Psoas muscle (tissue), 7 donors: ENCODE measurements at regions not wholly inside any gene's neighbourhood (a gene's known extent, or its start where the extent isn't known, plus 50 kb on each side); places are given as distances from the start of the nearest gene placed in this dataset.
A peak's percentile ranks its signal among the peaks of the same experiment; 100 is the strongest.
"Not testable (repeated sequence)": the region's sequence is repeated elsewhere in the genome, so short reads cannot be mapped to it uniquely, and the experiment has no call there.

ENCODE experiments used
- ATAC-seq, 4 donors: fragments of 200-7000 bp; cut with Tn5 transposase; one replicate each; pipeline ENCODE4 v1.9.1; 2020; ENCODE audit warnings: moderate library complexity in 3 of 4, mild to moderate bottlenecking in 2 of 4
- DNase-seq, 2 donors: peaks; one replicate each; pipeline ENCODE4 v3.0.0-alpha.2; 2020
- H3K27ac ChIP-seq: fragments of 200-600 bp; one replicate; pipeline ENCODE4 v1.8.0; 2022
- H3K27me3 ChIP-seq, 3 donors: fragments of 200-600 bp in 1 of 3; one replicate each; pipeline versions ENCODE4 v1.6.1 to v1.8.0; 2013 to 2022; ENCODE audit warnings: low read length in 2 of 3, mild to moderate bottlenecking in 2 of 3, moderate library complexity in 1 of 3; ENCODE audit not compliant: insufficient read depth in 3 of 3
- H3K36me3 ChIP-seq, 2 donors: fragments of 200-600 bp in 1 of 2; one replicate each; pipeline versions ENCODE4 v1.6.1 to v1.8.0; 2013 to 2022; ENCODE audit warnings: low read depth in 1 of 2, mild to moderate bottlenecking in 1 of 2, moderate library complexity in 1 of 2; ENCODE audit not compliant: insufficient read depth in 1 of 2
- H3K4me1 ChIP-seq: fragments of 200-600 bp; one replicate; pipeline ENCODE4 v1.8.0; 2022
- H3K4me3 ChIP-seq: fragments of 200-600 bp; one replicate; pipeline ENCODE4 v1.8.0; 2022; ENCODE audit warnings: mild to moderate bottlenecking
- H3K9me3 ChIP-seq: fragments of 200-600 bp; one replicate; pipeline ENCODE4 v1.8.0; 2022
- CTCF ChIP-seq: fragments of 200-600 bp; IDR thresholded peaks from one replicate; pipeline ENCODE4 v1.8.0; 2022; ENCODE audit warnings: antibody characterized with exemption
- WGBS, 3 donors: extraction: QIAGEN DNeasy Blood & Tissue Kit; methylation state at CpG; one replicate each; pipeline versions ENCODE4 v1.1.6 to v1.1.7; 2013; 5-methylcytosine and 5-hydroxymethylcytosine counted together
- intact Hi-C, 2 donors: fragments of 100-400 bp; cut with DNase I; formaldehyde crosslinking; loops; one replicate each; pipeline versions ENCODE4 v1.11.0 to v1.14.2; 2022
- donor health status: healthy with polysubstance abuse.
- donor health status: DM: no; HTN: no; CAD: no; lungs with moderate emphysema.
- donor health status: Bipolar disorder and iron deficiency.
- donor health status: healthy.
- donor health status: DM: yes; HTN: yes; CAD: no.
- donor health status: DM: no; HTN: no; CAD: no.
- donor health status: DM: yes; HTN: yes; CAD: no.

DNA sequence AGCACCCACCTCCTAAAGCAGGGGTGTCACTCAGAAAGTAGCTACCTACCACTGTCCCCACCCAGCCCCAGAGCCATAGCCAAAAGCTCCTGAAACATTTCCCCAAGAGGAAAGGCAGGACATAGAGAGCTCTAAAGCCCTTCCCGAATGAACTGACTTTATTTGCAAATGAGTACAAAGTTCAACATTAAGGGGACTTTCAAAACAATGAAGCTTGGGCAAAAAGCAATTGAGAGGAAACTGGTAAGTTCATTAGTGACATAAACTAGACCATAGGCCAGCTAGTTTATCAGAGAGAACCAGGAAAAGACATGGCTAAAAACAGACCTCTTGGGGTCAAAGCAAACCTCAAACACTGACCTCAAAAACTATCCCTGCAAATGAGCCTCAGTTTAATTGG, 72.7 kb downstream of the IGLL5 start:
- DNase-seq, result no peak
- Histone ChIP-seq H3K4me1 (no peaks in the 10 kb centered on the region), H3K4me3 (no peak overlapping the region), H3K27me3 (peaks cover 0 to 12% (median 0%) of the 10 kb centered on the region in 3 donors), H3K36me3 (no peaks in the 10 kb centered on the region), H3K27ac (no peak overlapping the region), H3K9me3 (peaks cover 7% of the 10 kb centered on the region)
- TF ChIP-seq CTCF, result no peak
- intact Hi-C loops, result loop anchor here in 1 of 2 donors (1.0 kb wide), 1 partner anchor 164 kb away; no protein-coding TSS in a partner anchor
- 50 to 71% (median 58%) methylated on average over 1 of the region's 1 CpG for WGBS, 3 donors
- ATAC-seq, result peak in 1 of 4 donors; percentile 38

- no peak for ATAC-seq
- no peak for TF ChIP-seq CTCF
- H3K27ac ChIP-seq, result no peak overlapping the region
- no peak overlapping the region for H3K4me3 ChIP-seq
- peaks cover 7% of the 10 kb centered on the region for H3K9me3 ChIP-seq
- H3K36me3 ChIP-seq, result no peaks in the 10 kb centered on the region
- intact Hi-C loops, result no loop called here
- H3K4me1 ChIP-seq, result no peaks in the 10 kb centered on the region
- peaks cover 0 to 15% (median 0%) of the 10 kb centered on the region in 3 donors for H3K27me3 ChIP-seq
- 94 to 100% (median 95%) methylated on average over 1 of the region's 1 CpG for WGBS, 3 donors
- DNase-seq, result no peak
These were observed 74.0 kb downstream of the IGLL5 start for GRCh38 chr22:22961574-22961973.

- Histone ChIP-seq H3K4me3 (no peak overlapping the region), H3K27ac (no peak overlapping the region), H3K4me1 (no peaks in the 10 kb centered on the region), H3K9me3 (peaks cover 7% of the 10 kb centered on the region), H3K27me3 (peaks cover 0 to 24% (median 0%) of the 10 kb centered on the region in 3 donors), H3K36me3 (no peaks in the 10 kb centered on the region)
- intact Hi-C loops, result no loop called here
- no peak for TF ChIP-seq CTCF
- ATAC-seq, result no peak
- DNase-seq, result no peak
- 41 to 54% (median 52%) methylated on average over 1 of the region's 1 CpG for WGBS, 3 donors
These were observed 80.8 kb downstream of the IGLL5 start for GRCh38 chr22:22968366-22968765.

GRCh38 chr22:22972605-22973004, 85.0 kb downstream of the IGLL5 start:
- H3K36me3 ChIP-seq, H3K4me1 ChIP-seq, ATAC-seq, DNase-seq, H3K4me3 ChIP-seq, H3K9me3 ChIP-seq, H3K27ac ChIP-seq, intact Hi-C loops: not testable (repeated sequence)
- 63 to 65% (median 63%) methylated on average over 3 of the region's 3 CpGs for WGBS, 3 donors
- peaks cover 0 to 13% (median 1%) of the 10 kb centered on the region in 3 donors for H3K27me3 ChIP-seq

- DNase-seq (no peak), ATAC-seq (no peak)
- no peaks in the 10 kb centered on the region for H3K9me3 ChIP-seq
- TF ChIP-seq CTCF, result no peak
- no peak overlapping the region for H3K4me3 ChIP-seq
- peaks cover 0 to 10% (median 1%) of the 10 kb centered on the region in 3 donors for H3K27me3 ChIP-seq
- intact Hi-C loops, result no loop called here
- H3K27ac ChIP-seq, result no peak overlapping the region
- no peaks in the 10 kb centered on the region for H3K4me1 ChIP-seq
- 86 to 89% (median 88%) methylated on average over 3 of the region's 3 CpGs for WGBS, 3 donors
- H3K36me3 ChIP-seq, result no peaks in the 10 kb centered on the region
These were observed 85.7 kb downstream of the IGLL5 start for GRCh38 chr22:22973336-22973735.
